ENCODE measurements at regions not wholly inside any gene's neighbourhood (a gene's known extent, or its start where the extent isn't known, plus 50 kb on each side); places are given as distances from the start of the nearest gene placed in this dataset.

GRCh38 chr21:15559660-15560059 lies 170.1 kb upstream of the USP25 start:
- TF ChIP-seq, protein P1, sequence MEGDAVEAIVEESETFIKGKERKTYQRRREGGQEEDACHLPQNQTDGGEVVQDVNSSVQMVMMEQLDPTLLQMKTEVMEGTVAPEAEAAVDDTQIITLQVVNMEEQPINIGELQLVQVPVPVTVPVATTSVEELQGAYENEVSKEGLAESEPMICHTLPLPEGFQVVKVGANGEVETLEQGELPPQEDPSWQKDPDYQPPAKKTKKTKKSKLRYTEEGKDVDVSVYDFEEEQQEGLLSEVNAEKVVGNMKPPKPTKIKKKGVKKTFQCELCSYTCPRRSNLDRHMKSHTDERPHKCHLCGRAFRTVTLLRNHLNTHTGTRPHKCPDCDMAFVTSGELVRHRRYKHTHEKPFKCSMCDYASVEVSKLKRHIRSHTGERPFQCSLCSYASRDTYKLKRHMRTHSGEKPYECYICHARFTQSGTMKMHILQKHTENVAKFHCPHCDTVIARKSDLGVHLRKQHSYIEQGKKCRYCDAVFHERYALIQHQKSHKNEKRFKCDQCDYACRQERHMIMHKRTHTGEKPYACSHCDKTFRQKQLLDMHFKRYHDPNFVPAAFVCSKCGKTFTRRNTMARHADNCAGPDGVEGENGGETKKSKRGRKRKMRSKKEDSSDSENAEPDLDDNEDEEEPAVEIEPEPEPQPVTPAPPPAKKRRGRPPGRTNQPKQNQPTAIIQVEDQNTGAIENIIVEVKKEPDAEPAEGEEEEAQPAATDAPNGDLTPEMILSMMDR (IDR thresholded peaks at IDR 0.05), result no peak
- no peak for TF ChIP-seq POLR2A (IDR thresholded peaks at IDR 0.05)

Data from heart left ventricle (tissue), 13 donors.